Gastrocnemius medialis (tissue), 4 donors: ENCODE measurements at regions not wholly inside any gene's neighbourhood (a gene's known extent, or its start where the extent isn't known, plus 50 kb on each side); places are given as distances from the start of the nearest gene placed in this dataset.

Source experiments
- ATAC-seq, 2 donors: fragments of 150-250 bp; one replicate each; pipeline ENCODE4 v1.9.1; 2016
- DNase-seq, 2 donors: peaks; one replicate each; pipeline ENCODE4 v3.0.0-alpha.2; 2019
- H3K27ac ChIP-seq, 4 donors: fragments of 200-600 bp; sonication (generic); 1 replicate in 1 of 4; 2 replicates in 3 of 4; pipeline ENCODE4 v1.5.1; 2016 to 2018; ENCODE audit warnings: mild to moderate bottlenecking in 2 of 4, moderate library complexity in 1 of 4
- H3K27me3 ChIP-seq, 3 donors: fragments of 200-600 bp; sonication (generic) in 2 of 3; 1 replicate in 1 of 3; 2 replicates in 2 of 3; pipeline versions ENCODE4 v1.5.1 to v1.6.0; 2016 to 2019; ENCODE audit warnings: mild to moderate bottlenecking in 1 of 3, moderate library complexity in 1 of 3
- H3K36me3 ChIP-seq, 2 donors: fragments of 200-600 bp; sonication (generic) in 1 of 2; one replicate each; pipeline ENCODE4 v1.5.1; 2017 to 2018
- H3K4me1 ChIP-seq, 2 donors: fragments of 200-600 bp; sonication (generic) in 1 of 2; one replicate each; pipeline ENCODE4 v1.5.1; 2016 to 2017; ENCODE audit warnings: mild to moderate bottlenecking in 2 of 2
- H3K4me3 ChIP-seq, 4 donors: fragments of 200-600 bp; sonication (generic) in 3 of 4; 1 replicate in 1 of 4; 2 replicates in 3 of 4; pipeline ENCODE4 v1.5.1; 2016 to 2019; ENCODE audit warnings: mild to moderate bottlenecking in 2 of 4
- H3K9me3 ChIP-seq, 3 donors: fragments of 200-600 bp; sonication (generic) in 2 of 3; 1 replicate in 1 of 3; 2 replicates in 2 of 3; pipeline ENCODE4 v1.5.1; 2016 to 2019
- CTCF ChIP-seq, 5 experiments: fragments of 450-650 bp in 3 of 5; fragments of 200-600 bp in 2 of 5; sonication (generic) in 2 of 5; IDR thresholded peaks in 4 of 5; conservative IDR thresholded peaks in 1 of 5; 1 replicate in 4 of 5; 2 replicates in 1 of 5; pipeline ENCODE4 v1.5.1; 2016 to 2019; ENCODE audit warnings: antibody characterized with exemption in 5 of 5, mild to moderate bottlenecking in 3 of 5, moderate library complexity in 3 of 5
- POLR2A ChIP-seq, 2 donors: fragments of 450-650 bp; IDR thresholded peaks; one replicate each; pipeline ENCODE4 v1.6.1; 2017; ENCODE audit warnings: antibody characterized with exemption in 2 of 2, mild to moderate bottlenecking in 2 of 2, moderate library complexity in 2 of 2
- in situ Hi-C, 4 donors: fragments of 200-750 bp; cut with MboI; loops; one replicate each; pipeline versions ENCODE4 v1.15.0 to v1.8.0; 2017; ENCODE audit warnings: low sequenced_read_pairs in 4 of 4
- intact Hi-C: fragments of 100-400 bp; cut with DNase I; formaldehyde crosslinking; loops from one replicate; pipeline ENCODE4 v1.15.1; 2023; ENCODE audit warnings: low total_unique reads

GRCh38 chr18:37671530-37671929, 105.9 kb upstream of the CELF4 start:
- Histone ChIP-seq H3K36me3 (no peaks in the 10 kb centered on the region), H3K27me3 (no peaks in the 10 kb centered on the region), H3K4me1 (no peaks in the 10 kb centered on the region), H3K4me3 (no peak overlapping the region), H3K27ac (no peak overlapping the region), H3K9me3 (no peaks in the 10 kb centered on the region)
- intact Hi-C loops, result no loop called here
- ATAC-seq, result no peak
- TF ChIP-seq POLR2A (IDR thresholded peaks at IDR 0.05), result no peak
- TF ChIP-seq CTCF (IDR thresholded peaks at IDR 0.05 in 4 of 5, conservative IDR thresholded peaks at IDR 0.05 in 1 of 5), result no peak
- in situ Hi-C loops, result no loop called here
- no peak for DNase-seq

GRCh38 chr18:37671119-37671518, 105.5 kb upstream of the CELF4 start:
- TF ChIP-seq CTCF (IDR thresholded peaks at IDR 0.05 in 4 of 5, conservative IDR thresholded peaks at IDR 0.05 in 1 of 5) (no peak), POLR2A (IDR thresholded peaks at IDR 0.05) (no peak)
- H3K4me1 ChIP-seq, result no peaks in the 10 kb centered on the region
- intact Hi-C loops, result no loop called here
- H3K27ac ChIP-seq, result no peak overlapping the region
- in situ Hi-C loops, result no loop called here
- no peaks in the 10 kb centered on the region for H3K9me3 ChIP-seq
- no peaks in the 10 kb centered on the region for H3K36me3 ChIP-seq
- no peak overlapping the region for H3K4me3 ChIP-seq
- DNase-seq (no peak), ATAC-seq (no peak)
- no peaks in the 10 kb centered on the region for H3K27me3 ChIP-seq

GRCh38 chr18:37669991-37670534, 104.5 kb upstream of the CELF4 start:
- Histone ChIP-seq H3K4me1 (no peaks in the 10 kb centered on the region), H3K27me3 (no peaks in the 10 kb centered on the region), H3K4me3 (no peak overlapping the region), H3K9me3 (no peaks in the 10 kb centered on the region), H3K36me3 (no peaks in the 10 kb centered on the region), H3K27ac (no peak overlapping the region)
- DNase-seq (no peak), ATAC-seq (no peak)
- intact Hi-C loops, result no loop called here
- no peak for TF ChIP-seq CTCF (IDR thresholded peaks at IDR 0.05 in 4 of 5, conservative IDR thresholded peaks at IDR 0.05 in 1 of 5)
- TF ChIP-seq POLR2A (IDR thresholded peaks at IDR 0.05), result no peak
- in situ Hi-C loops, result no loop called here

- no peak for TF ChIP-seq POLR2A (IDR thresholded peaks at IDR 0.05)
- no peak for TF ChIP-seq CTCF (IDR thresholded peaks at IDR 0.05 in 4 of 5, conservative IDR thresholded peaks at IDR 0.05 in 1 of 5)
- H3K4me3 ChIP-seq, result no peak overlapping the region
- DNase-seq, result no peak
- H3K27ac ChIP-seq, result no peak overlapping the region
- in situ Hi-C loops (no loop called here), intact Hi-C loops (no loop called here)
- no peaks in the 10 kb centered on the region for H3K9me3 ChIP-seq
- no peaks in the 10 kb centered on the region for H3K27me3 ChIP-seq
- H3K36me3 ChIP-seq, result no peaks in the 10 kb centered on the region
- ATAC-seq, result no peak
- H3K4me1 ChIP-seq, result no peaks in the 10 kb centered on the region
These were observed 103.6 kb upstream of the CELF4 start for GRCh38 chr18:37668971-37669747.
